ENCODE measurements at regions not wholly inside any gene's neighbourhood (a gene's known extent, or its start where the extent isn't known, plus 50 kb on each side); places are given as distances from the start of the nearest gene placed in this dataset.

- H3K27ac ChIP-seq, result no peak overlapping the region
- no peak for TF ChIP-seq CTCF (conservative IDR thresholded peaks at IDR 0.05)
Measured at GRCh38 chr5:56447656-56448055, 214.5 kb upstream of the ANKRD55 start.

- H3K27ac ChIP-seq, result no peak overlapping the region
- no peak for TF ChIP-seq CTCF (conservative IDR thresholded peaks at IDR 0.05)
Measured at GRCh38 chr5:56447232-56447631, 214.1 kb upstream of the ANKRD55 start.

GRCh38 chr5:56446728-56447127 is 213.6 kb upstream of the ANKRD55 start:
- no peak overlapping the region for H3K27ac ChIP-seq
- TF ChIP-seq CTCF (conservative IDR thresholded peaks at IDR 0.05), result no peak

GRCh38 chr5:56443826-56444225 is 210.7 kb upstream of the ANKRD55 start:
- TF ChIP-seq CTCF (conservative IDR thresholded peaks at IDR 0.05), result no peak
- no peak overlapping the region for H3K27ac ChIP-seq

- TF ChIP-seq CTCF (conservative IDR thresholded peaks at IDR 0.05), result no peak
- no peak overlapping the region for H3K27ac ChIP-seq
Measured at GRCh38 chr5:56440871-56441740, 208.0 kb upstream of the ANKRD55 start.

- no peak for TF ChIP-seq CTCF (conservative IDR thresholded peaks at IDR 0.05)
- H3K27ac ChIP-seq, result no peak overlapping the region
Measured at GRCh38 chr5:56434986-56435385, 201.9 kb upstream of the ANKRD55 start.

GRCh38 chr5:56433039-56433617 is 200.0 kb upstream of the ANKRD55 start:
- no peak for TF ChIP-seq CTCF (conservative IDR thresholded peaks at IDR 0.05)
- no peak overlapping the region for H3K27ac ChIP-seq
